HG03469 (cell line): ENCODE measurements at regions not wholly inside any gene's neighbourhood (a gene's known extent, or its start where the extent isn't known, plus 50 kb on each side); places are given as distances from the start of the nearest gene placed in this dataset.

Experiments
- ATAC-seq: cut with Tn5 transposase; IDR thresholded peaks from one replicate; pipeline ENCODE4 v1.9.1; 2021; ENCODE audit warnings: mild to moderate bottlenecking, moderate library complexity, moderate number of reproducible peaks; ENCODE audit not compliant: unreplicated experiment

GRCh38 chr13:78428646-78429045 is 174.7 kb downstream of the POU4F1 start:
- ATAC-seq = no peak

GRCh38 chr13:78426183-78426582 is 177.2 kb downstream of the POU4F1 start:
- ATAC-seq = no peak

DNA sequence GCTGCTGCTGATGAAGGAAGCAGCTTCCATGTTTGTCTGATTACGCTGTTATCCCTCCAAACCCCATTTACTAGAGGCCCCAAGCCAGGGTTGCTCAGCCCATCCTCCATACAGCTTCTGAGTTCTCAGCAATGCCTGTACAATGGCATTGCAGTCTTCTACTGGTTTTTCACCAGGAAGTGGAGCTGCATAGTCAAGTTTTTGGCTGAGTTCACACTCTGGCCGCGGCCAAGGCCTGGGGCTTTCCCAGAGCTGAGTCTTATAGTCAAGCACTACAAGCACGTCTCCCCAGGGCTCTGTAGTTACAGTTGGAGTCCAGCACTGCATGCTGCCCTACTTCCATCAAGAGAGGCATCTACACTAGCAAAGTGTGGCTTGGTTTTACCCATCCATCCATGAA is 182.5 kb downstream of the POU4F1 start:
- peak; percentile 97 for ATAC-seq

GRCh38 chr13:78413887-78414553 is 189.3 kb downstream of the POU4F1 start:
- ATAC-seq = no peak

GRCh38 chr13:78410847-78411246 is 192.5 kb downstream of the POU4F1 start:
- ATAC-seq = no peak

GRCh38 chr13:78410164-78410563 is 193.2 kb downstream of the POU4F1 start:
- no peak for ATAC-seq

- ATAC-seq = peak; percentile 69
Observed at GRCh38 chr13:78409172-78409571, 194.2 kb downstream of the POU4F1 start.

DNA sequence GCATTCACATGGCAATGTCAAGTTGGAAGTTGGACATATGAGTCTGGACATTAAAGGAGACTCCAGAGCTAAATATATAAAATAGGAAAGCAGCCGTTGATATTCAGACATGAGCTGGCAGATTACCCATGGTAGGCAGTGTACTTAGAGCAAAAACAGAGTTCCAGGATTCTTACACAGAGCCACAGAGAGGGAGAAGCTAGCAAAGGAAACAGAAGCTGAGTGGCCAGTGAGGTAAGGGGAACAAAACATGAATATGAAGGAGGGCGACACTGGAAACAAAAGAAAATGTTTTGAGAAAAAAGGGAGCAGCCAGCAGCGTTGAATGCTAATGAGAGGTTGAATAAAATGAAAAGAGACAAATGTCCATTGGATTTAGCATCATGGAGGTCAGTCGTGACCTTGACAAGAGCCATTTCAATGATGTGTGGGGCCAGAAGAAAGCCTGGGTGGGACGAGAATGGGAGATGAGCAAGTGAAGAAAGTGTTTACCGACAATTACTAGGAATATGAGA is 198.4 kb downstream of the POU4F1 start:
- ATAC-seq = no peak

DNA sequence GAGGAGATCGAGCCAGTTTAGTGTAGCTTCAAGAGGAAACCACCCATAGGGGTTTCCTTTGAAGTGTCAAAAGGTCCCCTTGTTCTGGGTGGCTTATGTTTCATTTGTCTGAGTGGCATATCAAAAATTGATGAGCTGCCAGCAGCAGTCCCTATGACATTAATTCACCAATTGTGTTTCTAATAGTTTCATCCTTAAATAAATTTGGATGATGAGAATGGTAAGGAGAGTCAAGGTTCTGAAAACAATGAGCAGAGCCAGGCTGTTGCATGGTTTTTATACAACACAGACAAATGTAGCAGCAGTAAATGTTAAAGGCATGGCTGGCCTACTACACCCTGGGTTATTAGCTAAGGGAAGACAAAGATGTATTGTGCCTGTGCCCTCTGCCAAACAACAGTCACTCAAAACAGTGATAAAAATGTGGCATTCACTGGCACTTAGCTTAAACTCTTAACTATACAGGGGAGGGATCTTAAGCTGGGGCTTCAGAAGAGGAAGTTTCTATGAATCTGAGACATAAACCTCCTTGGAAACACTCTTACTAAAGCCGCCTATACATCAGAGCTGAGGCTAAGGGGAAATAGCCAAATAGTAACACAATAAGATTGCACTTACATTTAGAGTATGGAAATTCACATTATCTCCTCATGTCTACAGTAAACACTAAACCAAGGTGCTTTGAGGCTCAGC is 200.5 kb downstream of the POU4F1 start:
- no peak for ATAC-seq

- ATAC-seq = no peak
Observed at GRCh38 chr13:78401873-78402707, 201.3 kb downstream of the POU4F1 start.

DNA sequence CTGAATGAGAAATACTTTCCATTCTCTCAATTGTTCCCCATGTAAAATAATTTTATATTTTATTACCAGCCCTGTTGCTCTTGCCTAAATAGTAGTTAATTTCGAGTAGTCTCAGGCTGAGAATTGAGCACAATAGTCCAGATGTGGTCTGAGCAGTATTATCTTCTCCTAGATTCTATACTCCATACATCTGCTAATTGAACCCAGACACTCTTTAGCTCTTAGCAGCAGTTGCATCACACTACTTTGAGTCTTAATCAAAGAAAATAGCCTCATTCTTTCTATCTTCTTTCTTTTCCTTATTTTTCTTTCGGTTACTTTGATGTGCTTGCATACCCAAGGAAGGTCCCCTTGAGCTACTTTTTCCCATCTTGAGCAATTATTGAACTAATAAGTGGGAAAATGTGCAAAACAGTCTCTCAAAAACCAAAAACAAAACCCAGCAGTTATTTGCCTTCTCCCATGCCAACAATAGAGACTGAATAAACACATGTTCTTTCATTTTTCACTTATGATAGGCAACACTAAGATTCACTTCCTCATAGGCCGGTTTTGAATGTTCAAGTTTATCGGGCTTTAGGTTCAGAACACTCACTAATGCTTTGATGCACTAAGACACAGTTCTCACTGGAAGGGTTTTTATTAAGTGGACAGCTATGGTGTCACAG is 204.5 kb downstream of the POU4F1 start:
- peak; percentile 95 for ATAC-seq

- no peak for ATAC-seq
Observed at GRCh38 chr13:78393286-78394142, 209.8 kb downstream of the POU4F1 start.

DNA sequence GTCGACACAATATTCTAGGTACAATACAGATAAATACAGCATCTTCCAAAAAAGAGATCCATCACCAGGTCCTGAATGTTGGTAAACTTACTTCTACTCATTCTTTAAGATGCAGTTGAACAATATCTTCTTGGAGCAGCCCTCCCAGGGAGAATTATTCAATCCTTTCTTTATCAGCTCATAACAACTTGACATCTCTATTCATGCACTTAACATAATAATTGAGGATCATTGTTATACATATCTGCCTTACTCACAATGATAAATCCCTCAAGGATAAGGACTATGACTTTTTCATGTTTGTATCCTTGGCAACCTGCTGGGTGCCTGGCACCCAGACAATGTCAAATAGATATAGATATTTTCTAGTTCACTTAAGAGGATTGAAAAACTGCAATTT is 219.5 kb downstream of the POU4F1 start:
- no peak for ATAC-seq

- ATAC-seq = no peak
Observed at GRCh38 chr13:78383071-78383484, 220.3 kb downstream of the POU4F1 start.

DNA sequence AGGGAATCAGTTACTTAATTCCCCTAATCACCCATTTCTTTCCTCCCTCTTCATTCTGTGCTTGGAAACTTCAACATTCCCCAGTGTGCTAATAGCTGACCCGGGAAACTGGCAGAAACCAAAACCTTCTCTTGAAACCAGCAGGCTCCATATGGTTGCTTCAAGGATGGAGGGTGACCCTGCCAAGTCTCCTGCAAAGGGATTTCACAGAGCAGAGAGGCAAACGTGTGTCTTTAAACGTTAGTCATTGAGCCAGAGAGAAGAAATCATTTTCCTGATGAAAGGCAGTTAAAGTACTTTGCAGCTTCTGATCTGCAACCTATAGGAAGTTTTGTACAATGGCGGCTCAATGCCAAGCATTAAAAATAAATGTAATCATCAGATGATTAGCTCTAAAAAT is 220.9 kb downstream of the POU4F1 start:
- ATAC-seq = no peak

GRCh38 chr13:78376822-78377221 is 226.5 kb downstream of the POU4F1 start:
- ATAC-seq = no peak

DNA sequence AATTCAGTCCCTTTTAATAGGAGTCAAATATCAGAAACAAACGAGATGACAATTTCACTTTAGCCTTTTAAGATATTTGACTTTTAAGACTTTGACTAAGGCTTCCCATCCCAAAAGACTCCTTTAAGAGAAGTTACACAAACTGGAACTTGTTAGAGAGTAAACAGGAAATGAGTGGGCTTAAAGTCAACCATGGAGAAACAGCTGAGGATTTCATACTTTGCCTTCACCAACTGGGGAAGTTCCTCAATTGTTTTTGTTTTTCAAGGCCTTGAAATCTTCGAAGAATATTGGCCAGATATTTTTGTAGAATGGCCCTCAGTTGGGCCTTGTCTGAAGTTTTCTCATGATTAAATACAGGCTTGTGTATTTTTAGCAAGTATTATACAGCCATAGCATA is 227.3 kb downstream of the POU4F1 start:
- ATAC-seq = no peak

- no peak for ATAC-seq
Observed at GRCh38 chr13:78372581-78372980, 230.8 kb downstream of the POU4F1 start.

DNA sequence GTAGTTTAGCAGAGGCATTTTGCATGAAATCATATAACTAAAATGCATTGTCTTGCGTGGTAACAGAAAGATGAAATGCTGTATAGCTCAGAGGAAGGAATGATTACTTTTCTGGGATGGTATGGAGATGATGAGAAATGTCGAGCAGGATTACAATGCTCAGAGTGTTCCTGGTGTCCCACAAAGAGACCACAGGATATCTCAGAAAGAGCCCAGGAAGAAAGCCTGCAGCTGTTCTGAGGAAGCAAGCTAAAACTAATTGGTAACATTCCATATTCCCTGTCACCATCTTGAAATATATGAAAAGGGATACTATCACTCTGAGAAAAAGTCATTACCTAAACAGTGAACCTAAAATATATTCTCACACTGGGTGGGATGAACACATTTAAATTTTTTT is 233.1 kb downstream of the POU4F1 start:
- ATAC-seq = no peak

DNA sequence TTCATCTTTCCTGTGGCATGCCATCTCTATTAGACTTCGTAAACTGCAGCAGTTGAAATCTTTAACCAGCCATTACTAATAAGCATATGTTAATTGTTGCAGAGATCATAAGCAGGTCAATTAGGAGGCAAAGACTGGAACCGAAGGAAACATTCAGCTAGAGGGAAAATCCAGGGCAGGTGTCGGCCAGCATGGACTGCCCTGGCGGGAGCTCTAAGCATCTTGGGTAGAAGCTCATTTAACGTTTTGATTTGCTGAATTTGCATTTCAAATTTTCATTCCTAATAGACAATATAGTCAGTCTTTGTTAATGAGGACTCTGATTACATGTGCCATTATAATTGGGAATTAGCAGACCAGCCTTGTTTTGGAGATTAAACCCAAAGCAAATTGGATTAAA is 238.6 kb downstream of the POU4F1 start:
- ATAC-seq = no peak
